Islet of Langerhans (tissue), 1 donor: ENCODE measurements at regions not wholly inside any gene's neighbourhood (a gene's known extent, or its start where the extent isn't known, plus 50 kb on each side); places are given as distances from the start of the nearest gene placed in this dataset.

Source experiments
- FAIRE-seq: peaks from one replicate; lab custom pipeline; 2011; peaks lifted over from hg19 to GRCh38; lab: Jason Lieb, UNC

DNA sequence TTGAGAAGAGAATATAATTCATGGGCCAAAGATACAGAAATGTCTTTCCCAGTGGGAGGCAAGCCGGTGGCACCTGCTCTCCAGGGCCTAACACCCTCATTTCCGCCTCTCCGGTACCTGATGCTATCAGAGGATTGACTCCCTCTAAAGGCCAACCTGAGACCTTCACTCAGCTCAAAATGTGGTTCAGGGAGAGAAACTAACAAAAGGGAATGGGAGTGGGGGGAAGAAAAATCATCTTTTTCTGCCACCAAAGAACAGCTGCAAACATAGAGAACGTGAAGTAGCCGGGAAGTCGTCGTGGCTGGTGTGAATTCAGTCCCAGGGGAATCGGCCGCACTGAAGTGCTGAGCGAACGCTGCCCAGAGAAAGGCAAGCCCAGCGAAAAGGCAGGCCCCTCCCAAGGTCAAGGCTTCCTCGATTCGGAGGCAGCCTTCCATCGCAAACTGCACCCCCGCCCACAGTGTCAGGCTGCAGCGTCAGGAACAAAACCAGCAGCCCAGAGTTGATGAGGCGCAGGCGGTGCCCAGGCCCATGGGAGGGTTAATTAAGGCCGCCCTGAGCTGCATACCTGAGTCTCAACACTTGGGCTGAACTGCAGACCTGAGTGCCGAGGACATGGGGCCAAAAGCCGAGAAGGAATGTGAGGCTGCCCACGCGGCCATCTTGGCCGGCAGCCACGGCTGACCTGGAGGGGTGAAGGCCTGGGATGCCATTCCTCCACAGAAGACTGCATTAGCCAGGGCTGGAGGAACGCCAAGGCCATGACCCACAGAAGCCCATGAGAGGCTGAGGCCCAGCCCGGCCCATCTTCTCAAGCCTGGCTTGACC lies 160.2 kb downstream of the PSMG1 start:
- FAIRE-seq = no peak

GRCh38 chr21:39022466-39022862 lies 160.8 kb downstream of the PSMG1 start:
- no peak for FAIRE-seq

DNA sequence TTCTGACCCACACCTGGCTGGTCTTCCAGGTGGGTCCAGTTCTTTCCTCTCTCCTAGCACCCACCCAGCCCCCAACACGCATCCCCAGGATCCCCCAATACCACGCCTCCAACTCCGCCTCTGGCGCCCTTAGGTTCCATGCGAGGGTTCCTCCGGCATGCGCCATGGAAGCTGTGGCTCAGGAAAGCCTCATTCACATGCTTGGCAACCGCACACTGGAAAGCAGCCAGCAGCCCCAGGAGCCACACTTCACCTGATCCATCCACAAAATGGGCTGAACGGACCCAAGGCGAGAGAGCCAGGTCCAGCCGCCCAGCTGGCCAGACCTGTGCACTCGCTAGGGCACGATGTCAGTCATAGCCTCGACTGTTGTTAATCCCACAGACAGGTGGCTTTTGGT lies 161.2 kb downstream of the PSMG1 start:
- FAIRE-seq = no peak

DNA sequence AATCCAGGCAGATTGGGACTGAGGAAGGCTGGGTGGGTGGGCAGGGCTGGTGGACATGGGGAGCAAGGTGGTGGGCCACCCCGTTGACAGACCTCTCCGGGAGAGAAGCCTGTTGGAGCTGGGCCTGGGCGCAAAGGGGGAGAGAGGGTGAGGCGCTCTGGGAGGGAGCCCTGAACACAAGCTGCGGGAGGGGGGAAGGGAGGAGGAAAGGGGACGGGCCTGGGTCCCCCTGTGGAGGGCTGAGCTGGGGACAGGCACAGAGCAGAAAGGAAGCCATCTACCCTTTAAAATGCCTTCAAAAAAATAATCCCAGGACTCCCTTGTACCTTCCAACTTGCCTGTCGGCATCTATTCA lies 161.8 kb downstream of the PSMG1 start:
- no peak for FAIRE-seq

GRCh38 chr21:39020751-39021477 lies 162.3 kb downstream of the PSMG1 start:
- FAIRE-seq = no peak

- no peak for FAIRE-seq
Observed at GRCh38 chr21:39018730-39019129, 164.5 kb downstream of the PSMG1 start.

- FAIRE-seq = no peak
Observed at GRCh38 chr21:39016740-39017315, 166.4 kb downstream of the PSMG1 start.

GRCh38 chr21:39014747-39015146 lies 168.5 kb downstream of the PSMG1 start:
- FAIRE-seq = no peak

GRCh38 chr21:39012326-39013230 lies 170.7 kb downstream of the PSMG1 start:
- FAIRE-seq = no peak

- no peak for FAIRE-seq
Observed at GRCh38 chr21:39011911-39012310, 171.3 kb downstream of the PSMG1 start.

DNA sequence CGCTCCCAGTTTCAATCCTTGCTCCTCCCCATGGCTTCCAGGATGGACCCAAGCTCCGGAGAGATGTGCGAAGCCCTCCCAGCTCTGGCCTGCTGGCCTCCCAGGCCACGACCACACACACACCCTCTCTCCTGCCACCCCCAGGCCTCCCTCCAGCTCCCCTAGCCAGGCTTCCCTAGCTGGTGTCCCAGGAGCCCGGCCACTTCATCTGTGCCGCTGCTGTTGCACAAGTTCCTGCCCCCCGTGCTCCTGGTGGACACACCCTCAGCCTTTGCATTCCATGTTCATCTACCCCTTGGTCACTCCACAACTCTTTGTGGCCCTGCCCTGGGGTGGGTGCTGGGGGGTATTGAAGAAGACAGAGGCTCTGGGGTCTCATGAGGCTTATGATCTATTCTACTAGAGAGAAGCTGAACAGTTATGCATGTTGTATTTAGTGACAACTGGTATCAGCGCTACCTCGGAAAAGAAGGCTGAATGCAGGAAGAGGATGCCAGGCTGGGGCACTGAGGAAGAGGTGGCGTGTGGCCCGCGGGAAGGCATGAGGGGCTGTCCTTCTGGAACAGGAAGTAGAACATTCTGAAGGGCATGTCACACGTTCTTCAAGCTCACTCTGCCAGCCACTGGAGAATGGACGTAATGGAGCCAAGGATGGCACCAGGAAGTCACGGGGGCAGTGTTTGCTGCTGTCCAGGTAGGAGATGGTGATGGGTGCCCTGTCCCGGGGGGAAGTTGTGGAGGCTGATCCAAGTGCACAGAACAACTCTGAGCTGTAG lies 172.4 kb downstream of the PSMG1 start:
- FAIRE-seq = no peak

DNA sequence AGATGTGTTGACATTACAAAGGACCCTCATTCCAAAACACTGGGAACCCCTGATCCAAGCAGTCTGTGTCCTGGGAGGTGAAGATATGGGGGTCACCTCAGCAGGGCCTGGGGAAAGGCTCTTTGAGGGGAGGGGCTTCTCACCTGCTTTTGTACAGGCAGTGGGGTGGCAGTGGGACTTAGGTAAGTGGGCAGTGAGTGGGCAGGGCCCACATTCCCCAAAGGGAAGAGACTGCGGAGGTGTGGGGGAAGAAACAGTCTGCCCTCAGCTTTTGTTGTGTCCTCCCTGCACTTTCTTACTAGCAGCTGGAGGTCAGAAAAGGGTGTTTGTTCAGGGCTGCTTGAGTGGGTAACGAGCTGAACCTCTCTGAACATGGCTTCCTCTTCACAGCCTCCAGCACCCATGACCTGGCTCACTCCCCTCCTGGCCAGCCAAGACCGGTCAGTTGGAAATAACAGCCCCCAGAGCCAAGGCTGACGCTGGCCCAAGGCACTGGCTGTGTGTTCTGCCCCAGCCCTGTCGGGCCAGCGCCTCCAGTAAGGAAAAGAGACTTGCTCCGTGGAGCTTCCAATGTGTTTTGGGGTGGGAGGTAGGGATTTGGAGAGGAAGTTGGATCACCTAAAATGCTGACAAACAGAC lies 173.5 kb downstream of the PSMG1 start:
- no peak for FAIRE-seq

GRCh38 chr21:39007985-39008384 lies 175.3 kb downstream of the PSMG1 start:
- FAIRE-seq = no peak

- FAIRE-seq = no peak
Observed at GRCh38 chr21:39007532-39007931, 175.7 kb downstream of the PSMG1 start.

DNA sequence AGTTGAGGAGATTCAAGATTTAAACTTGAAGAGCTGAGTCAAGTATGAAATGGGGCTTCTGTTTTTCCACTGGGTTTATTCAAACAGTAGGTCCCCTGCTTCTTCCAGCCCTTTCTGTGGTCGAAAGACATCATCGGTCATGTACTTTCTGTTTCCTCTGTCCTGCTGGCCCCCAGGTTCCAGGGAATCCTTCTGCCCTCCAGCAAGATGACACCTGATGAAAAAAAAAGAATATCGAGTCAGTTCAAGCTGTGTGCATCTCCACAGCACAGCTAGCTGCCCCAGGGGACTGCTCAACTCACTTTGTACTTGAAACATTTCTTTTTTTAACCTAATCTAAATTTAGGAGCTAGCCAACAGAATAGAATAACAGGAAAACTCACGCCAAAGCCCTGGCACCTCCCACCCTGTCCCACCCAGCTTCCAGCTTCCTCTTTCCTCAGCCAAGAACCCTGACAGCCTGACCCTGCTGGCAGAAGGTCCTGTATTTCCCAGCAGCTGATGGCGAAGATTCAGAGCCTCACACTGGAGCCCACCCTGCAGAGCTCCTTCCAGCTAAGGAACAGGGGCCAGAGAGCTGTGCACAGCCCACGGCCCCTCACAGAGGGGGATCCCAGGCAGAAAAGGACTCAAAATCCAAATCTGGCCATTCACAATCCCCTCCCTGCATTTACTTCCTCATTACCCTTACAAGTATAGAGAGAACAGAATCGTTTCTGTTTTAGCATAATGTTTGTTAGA lies 176.5 kb downstream of the PSMG1 start:
- FAIRE-seq = no peak

GRCh38 chr21:39005502-39005787 lies 177.8 kb downstream of the PSMG1 start:
- no peak for FAIRE-seq

- FAIRE-seq = no peak
Observed at GRCh38 chr21:39004634-39005501, 178.4 kb downstream of the PSMG1 start.

DNA sequence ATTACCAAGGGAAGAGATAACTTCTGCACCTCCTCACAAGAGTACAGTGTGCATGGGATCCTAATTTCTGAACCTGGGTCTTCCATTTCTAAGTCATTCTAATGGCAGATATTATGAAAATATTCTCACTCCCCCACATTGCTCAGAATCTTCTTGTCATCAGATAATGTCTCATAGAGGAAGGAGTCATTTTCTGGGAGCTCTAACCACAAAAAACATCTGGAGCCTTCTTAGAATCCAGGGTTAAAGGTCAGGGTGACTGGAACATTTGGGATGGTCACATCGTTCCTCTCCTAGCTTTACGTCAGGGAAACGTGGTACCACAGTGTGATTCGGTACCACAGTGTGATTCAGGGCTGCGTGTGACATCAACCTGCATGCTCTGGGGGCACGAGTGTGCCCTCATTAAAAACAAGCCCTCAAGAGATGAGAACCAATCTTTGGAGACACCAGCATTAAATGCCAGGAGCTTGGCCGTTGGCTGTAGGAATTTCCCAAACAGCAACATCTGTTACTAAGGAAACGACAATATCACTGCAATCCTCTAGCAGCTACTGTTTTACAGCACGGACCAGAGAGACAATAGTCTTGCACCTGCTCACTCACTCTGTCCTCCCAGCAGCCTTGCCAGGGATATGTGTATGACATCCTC lies 179.1 kb downstream of the PSMG1 start:
- no peak for FAIRE-seq

- no peak for FAIRE-seq
Observed at GRCh38 chr21:39001341-39001740, 181.9 kb downstream of the PSMG1 start.
